ENCODE measurements at regions not wholly inside any gene's neighbourhood (a gene's known extent, or its start where the extent isn't known, plus 50 kb on each side); places are given as distances from the start of the nearest gene placed in this dataset.
"Not testable (repeated sequence)": the region's sequence is repeated elsewhere in the genome, so short reads cannot be mapped to it uniquely, and the experiment has no call there.

DNA sequence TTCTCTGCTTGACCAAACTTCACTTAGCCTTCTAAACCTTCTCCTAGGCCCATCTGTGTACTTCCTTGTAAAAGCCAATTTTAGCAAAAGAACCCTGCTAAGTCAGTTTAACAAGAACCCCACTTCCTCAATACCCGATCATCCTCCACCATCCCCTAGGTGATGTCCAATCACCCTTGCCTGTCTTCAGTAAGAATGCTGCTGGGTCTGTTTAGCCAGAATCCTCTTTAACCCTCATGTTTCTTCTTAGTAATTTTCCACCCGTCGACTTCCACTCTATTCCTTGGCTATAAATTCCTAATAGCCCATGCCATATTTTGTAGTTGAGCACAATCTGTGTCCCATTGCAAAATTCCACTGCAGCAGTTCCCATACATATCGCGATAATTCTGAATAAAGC lies 780.0 kb upstream of the RAB6C start:
- ChIA-PET CTCF (no interaction called here), POLR2A (no interaction called here)
- Mint-ChIP-seq H3K27me3 (no peaks in the 10 kb centered on the region), H3K4me1 (no peaks in the 10 kb centered on the region), H3K27ac (no peak overlapping the region), H3K4me3 (no peak overlapping the region), H3K36me3 (ENCODE audit: low read depth) (no peaks in the 10 kb centered on the region), H3K9me3 (no peaks in the 10 kb centered on the region)
- no peak for DNase-seq

DNA sequence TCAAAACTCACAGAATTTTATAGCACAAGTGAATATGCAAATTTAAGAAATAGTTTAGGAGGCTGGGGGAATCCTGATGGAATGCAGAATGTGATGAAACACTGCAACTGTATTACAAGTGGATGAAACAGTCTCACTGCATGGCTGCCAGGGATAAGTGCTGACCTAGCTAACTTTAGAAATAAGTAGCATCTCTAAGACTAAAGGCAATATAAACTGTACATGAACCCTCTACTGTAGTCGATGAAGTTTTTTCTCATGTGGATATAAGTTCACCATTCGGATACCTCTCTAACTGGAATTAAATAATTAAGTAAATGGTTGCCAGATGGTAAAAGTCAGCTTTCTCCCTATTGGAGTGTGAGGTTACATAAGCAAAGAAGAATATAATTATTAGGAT lies 777.8 kb upstream of the RAB6C start:
- H3K36me3 Mint-ChIP-seq (ENCODE audit: low read depth), result no peaks in the 10 kb centered on the region
- no peak overlapping the region for H3K4me3 Mint-ChIP-seq
- peaks cover 4% of the 10 kb centered on the region for H3K9me3 Mint-ChIP-seq
- H3K4me1 Mint-ChIP-seq, result no peaks in the 10 kb centered on the region
- H3K27me3 Mint-ChIP-seq, result no peaks in the 10 kb centered on the region
- ChIA-PET CTCF (no interaction called here), POLR2A (no interaction called here)
- H3K27ac Mint-ChIP-seq, result no peak overlapping the region
- no peak for DNase-seq

DNA sequence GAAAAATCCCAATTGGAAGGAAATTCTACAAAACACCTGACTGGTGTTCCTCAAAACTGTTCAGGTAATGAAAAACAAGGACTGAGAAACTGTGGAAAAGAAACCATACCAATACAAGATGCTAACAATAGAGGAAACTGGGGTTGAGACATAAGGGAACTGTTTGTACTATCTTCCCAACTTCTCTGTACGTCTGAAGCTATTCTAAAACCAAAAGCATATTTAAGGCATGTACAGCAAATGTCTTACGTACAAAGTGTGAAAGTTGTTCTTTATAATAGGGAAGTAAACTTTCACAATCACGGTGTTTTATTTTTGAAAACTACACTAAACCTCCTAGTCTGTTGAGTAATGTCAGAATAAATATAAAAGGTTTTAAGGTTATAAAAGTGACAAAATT lies 776.1 kb upstream of the RAB6C start:
- H3K27ac Mint-ChIP-seq, result no peak overlapping the region
- ChIA-PET CTCF (no interaction called here), POLR2A (no interaction called here)
- no peaks in the 10 kb centered on the region for H3K27me3 Mint-ChIP-seq
- peaks cover 4% of the 10 kb centered on the region for H3K9me3 Mint-ChIP-seq
- H3K4me1 Mint-ChIP-seq, result no peaks in the 10 kb centered on the region
- DNase-seq, result no peak
- H3K4me3 Mint-ChIP-seq, result no peak overlapping the region
- no peaks in the 10 kb centered on the region for H3K36me3 Mint-ChIP-seq (ENCODE audit: low read depth)

DNA sequence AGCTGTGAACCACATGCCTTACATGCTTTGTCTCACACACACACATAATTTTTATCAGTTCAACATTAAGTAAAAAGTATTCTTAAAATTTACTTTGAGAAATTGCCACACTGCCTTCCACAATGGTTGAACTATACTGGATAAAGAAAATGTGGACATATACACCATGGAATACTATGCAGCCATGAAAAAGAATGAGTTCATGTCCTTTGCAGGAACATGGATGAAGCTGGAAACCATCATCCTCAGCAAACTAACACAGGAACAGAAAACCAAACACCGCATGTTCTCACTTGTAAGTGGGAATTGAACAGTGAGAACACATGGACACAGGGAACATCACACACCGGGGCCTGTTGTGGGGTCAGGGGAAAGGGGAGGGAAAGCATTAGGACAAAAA lies 774.9 kb upstream of the RAB6C start:
- POLR2A ChIA-PET, result not testable (repeated sequence)

DNA sequence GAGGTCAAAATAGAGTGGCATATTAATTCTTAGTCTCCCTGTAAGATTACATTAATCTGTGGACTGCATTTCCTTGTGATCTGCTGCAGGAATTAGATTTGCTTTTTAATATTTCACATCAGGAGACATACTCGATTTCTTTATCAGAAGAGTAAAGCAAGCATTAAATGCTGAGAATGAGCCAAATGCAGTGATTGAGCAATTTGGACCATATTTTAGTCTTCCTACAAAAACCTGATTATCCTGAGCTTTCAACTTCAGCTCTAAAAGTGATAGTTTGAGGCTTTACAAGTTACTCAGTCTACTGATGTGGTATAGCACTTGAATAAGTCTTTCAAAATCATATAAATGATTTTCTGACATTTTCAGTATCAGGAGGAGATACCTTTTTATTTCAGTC lies 774.3 kb upstream of the RAB6C start:
- Mint-ChIP-seq H3K36me3 (ENCODE audit: low read depth) (no peaks in the 10 kb centered on the region), H3K27me3 (no peaks in the 10 kb centered on the region), H3K4me3 (no peak overlapping the region), H3K9me3 (peaks cover 4% of the 10 kb centered on the region), H3K4me1 (no peaks in the 10 kb centered on the region), H3K27ac (no peak overlapping the region)
- POLR2A ChIA-PET, result no interaction called here
- no peak for DNase-seq
- CTCF ChIA-PET, result no interaction called here

More for the DNA sequence above, 774.9 kb upstream of the RAB6C start:
- H3K4me3 Mint-ChIP-seq; H3K4me1 Mint-ChIP-seq; H3K27me3 Mint-ChIP-seq; H3K27ac Mint-ChIP-seq; H3K36me3 Mint-ChIP-seq (ENCODE audit: low read depth); H3K9me3 Mint-ChIP-seq; CTCF ChIA-PET; DNase-seq: not testable (repeated sequence)

DNA sequence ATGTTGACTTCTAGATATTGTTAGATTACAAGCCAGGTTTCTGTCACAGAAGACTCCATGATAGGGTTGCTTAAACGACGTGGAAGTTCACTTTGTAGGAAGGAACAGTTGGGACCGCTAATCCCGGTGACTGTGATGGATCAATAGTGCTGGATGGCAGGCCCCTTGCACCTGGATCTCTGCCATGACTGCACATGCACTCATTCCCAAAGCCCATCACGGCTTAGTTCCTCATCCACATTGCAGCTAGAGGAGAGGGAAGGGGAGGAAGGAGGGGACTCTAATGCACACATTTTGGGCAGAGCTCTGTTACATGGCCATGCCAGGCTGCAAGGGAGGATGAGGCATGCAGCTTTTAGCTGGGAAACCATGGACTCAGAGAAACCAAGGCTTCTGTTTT lies 773.7 kb upstream of the RAB6C start:
- ChIA-PET CTCF (no interaction called here), POLR2A (no interaction called here)
- peaks cover 4% of the 10 kb centered on the region for H3K9me3 Mint-ChIP-seq
- no peak overlapping the region for H3K27ac Mint-ChIP-seq
- no peaks in the 10 kb centered on the region for H3K27me3 Mint-ChIP-seq
- no peaks in the 10 kb centered on the region for H3K4me1 Mint-ChIP-seq
- no peak overlapping the region for H3K4me3 Mint-ChIP-seq
- no peak for DNase-seq
- H3K36me3 Mint-ChIP-seq (ENCODE audit: low read depth), result no peaks in the 10 kb centered on the region

DNA sequence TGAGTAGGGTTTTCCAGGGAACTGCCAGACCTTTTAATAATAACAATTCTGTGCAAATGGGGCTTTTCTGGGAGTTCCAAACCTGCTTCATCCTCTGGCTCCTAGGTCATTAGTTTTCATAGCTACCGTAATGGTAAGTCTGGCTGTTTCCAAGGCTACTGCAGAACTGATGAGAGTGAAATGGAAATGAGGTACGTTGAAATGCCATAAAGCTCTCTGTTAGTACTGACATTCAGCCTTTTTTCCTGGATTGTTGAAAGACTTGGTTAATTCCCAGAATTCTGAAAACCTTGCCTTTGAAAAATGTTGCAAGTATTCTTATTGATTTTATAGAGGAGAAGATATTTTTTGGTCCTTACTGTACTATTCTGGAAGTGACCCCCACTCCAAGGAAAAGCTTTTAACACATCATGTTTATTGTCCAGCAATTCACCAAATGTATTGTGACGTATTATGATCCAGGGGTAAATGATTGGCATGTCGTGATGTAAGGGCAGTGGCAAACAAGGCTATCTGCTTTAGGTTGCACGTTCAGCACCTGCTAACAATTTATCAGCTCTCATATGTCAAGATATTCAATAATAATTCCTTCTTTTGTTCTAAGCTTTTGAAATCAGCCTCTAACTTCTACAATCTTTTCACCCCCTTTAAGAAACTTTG lies 767.0 kb upstream of the RAB6C start:
- Mint-ChIP-seq H3K27me3 (no peaks in the 10 kb centered on the region), H3K36me3 (ENCODE audit: low read depth) (no peaks in the 10 kb centered on the region), H3K27ac (no peak overlapping the region), H3K4me3 (no peak overlapping the region), H3K4me1 (no peaks in the 10 kb centered on the region), H3K9me3 (peaks cover 3% of the 10 kb centered on the region)
- POLR2A ChIA-PET, result no interaction called here
- no peak for DNase-seq
- CTCF ChIA-PET, result no interaction called here

DNA sequence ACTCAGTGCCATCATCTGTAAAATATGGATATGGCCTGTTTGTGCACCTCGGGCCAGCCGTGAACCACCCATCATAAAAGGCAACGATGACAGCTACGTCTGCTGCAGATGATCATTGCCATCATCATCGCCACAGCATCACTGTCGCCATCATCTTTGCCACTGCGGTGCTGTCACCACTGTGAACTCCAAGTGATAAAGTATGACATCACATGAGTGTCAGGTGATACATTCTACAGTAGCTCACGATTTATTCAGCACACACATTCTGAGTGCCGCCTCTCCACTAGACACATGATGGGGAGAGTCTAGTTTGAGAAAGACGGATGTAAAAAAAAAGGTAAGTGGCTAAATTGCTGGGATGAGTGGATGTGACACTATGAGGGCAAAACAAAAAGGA lies 755.4 kb upstream of the RAB6C start:
- CTCF ChIA-PET, result no interaction called here
- H3K27me3 Mint-ChIP-seq, result no peaks in the 10 kb centered on the region
- H3K4me1 Mint-ChIP-seq, result no peaks in the 10 kb centered on the region
- H3K27ac Mint-ChIP-seq, result no peak overlapping the region
- no peak for DNase-seq
- H3K9me3 Mint-ChIP-seq, result no peaks in the 10 kb centered on the region
- POLR2A ChIA-PET, result no interaction called here
- no peaks in the 10 kb centered on the region for H3K36me3 Mint-ChIP-seq (ENCODE audit: low read depth)
- H3K4me3 Mint-ChIP-seq, result no peak overlapping the region

DNA sequence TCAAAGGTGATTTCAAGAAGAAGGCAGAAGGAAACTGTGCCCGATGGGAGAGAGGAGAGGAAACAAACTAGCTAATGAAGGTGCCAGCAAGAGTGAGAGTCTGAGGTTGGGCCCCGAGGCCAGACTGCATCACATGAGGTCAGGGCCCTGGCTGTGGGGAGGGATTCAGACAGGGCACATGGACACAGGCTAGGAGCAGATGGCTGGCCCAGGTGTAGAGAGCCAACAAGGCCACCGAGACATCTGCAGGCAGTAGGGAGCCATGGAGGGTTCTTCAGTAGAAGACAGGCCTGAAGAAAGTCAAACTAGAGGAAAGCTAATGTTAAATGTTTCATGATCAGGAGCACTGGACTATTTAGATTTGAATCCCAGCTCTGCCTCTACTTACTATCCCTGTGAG lies 755.0 kb upstream of the RAB6C start:
- H3K9me3 Mint-ChIP-seq, result no peaks in the 10 kb centered on the region
- POLR2A ChIA-PET, result no interaction called here
- CTCF ChIA-PET, result no interaction called here
- H3K4me3 Mint-ChIP-seq, result no peak overlapping the region
- no peaks in the 10 kb centered on the region for H3K36me3 Mint-ChIP-seq (ENCODE audit: low read depth)
- no peak for DNase-seq
- H3K27ac Mint-ChIP-seq, result no peak overlapping the region
- H3K4me1 Mint-ChIP-seq, result no peaks in the 10 kb centered on the region
- H3K27me3 Mint-ChIP-seq, result no peaks in the 10 kb centered on the region

DNA sequence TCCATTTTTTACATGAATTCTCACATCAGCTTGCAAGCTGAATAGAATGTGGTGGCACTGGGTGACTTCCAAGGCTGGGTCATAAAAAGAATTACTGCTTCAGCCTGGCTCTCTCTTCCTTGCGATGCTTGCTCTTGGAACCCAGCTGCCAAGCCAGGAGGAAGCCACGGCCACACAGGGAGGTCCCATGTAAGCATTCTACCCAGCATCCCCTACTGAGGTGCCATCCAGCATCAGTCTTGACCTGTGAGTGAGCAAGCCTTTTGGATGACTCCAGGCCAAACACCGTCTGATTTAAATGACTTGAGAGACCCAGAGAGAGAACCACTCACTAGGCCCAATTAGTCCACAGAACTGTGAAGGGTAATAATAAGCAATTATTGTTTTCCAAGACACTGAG lies 750.3 kb upstream of the RAB6C start:
- Mint-ChIP-seq H3K4me3 (no peak overlapping the region), H3K27ac (no peak overlapping the region), H3K9me3 (no peaks in the 10 kb centered on the region), H3K27me3 (no peaks in the 10 kb centered on the region), H3K4me1 (no peaks in the 10 kb centered on the region), H3K36me3 (ENCODE audit: low read depth) (no peaks in the 10 kb centered on the region)
- ChIA-PET POLR2A (no interaction called here), CTCF (no interaction called here)
- DNase-seq, result no peak

DNA sequence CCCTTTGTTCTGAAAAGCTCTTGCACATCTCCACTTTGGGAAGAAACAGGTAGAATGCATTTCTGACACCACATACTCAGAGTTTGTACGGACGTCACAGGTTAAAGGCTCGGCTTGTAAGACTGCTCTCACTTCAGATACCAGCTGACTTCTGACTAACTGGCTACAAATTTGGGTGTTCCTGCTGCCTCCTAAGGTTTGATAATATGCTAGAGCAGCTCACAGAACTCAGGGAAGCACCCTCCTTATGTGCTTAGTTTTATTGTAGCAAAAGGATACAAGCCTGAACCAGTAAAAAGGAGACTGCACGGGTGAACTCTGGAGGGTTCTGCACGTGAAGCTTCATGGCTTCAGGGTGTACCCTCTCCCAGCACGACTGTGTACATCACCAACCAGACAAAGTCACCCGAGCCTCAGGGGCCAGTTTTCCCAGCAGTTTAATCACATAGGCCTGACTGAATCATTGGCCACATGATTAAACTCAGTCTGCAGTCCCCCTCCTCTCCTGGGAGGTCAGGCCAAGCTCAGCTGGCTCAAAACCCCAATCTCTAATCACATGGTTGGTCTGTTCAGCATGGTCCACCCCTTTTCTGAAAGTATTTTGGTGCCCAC lies 749.5 kb upstream of the RAB6C start:
- POLR2A ChIA-PET, result no interaction called here
- CTCF ChIA-PET, result interaction anchor here (0.6 kb wide), 1 partner anchor 151 kb away, joined by 6 read pairs; no protein-coding TSS in a partner anchor
- no peak for DNase-seq
- Mint-ChIP-seq H3K9me3 (no peaks in the 10 kb centered on the region), H3K36me3 (ENCODE audit: low read depth) (no peaks in the 10 kb centered on the region), H3K27ac (no peak overlapping the region), H3K4me1 (no peaks in the 10 kb centered on the region), H3K4me3 (no peak overlapping the region), H3K27me3 (no peaks in the 10 kb centered on the region)

DNA sequence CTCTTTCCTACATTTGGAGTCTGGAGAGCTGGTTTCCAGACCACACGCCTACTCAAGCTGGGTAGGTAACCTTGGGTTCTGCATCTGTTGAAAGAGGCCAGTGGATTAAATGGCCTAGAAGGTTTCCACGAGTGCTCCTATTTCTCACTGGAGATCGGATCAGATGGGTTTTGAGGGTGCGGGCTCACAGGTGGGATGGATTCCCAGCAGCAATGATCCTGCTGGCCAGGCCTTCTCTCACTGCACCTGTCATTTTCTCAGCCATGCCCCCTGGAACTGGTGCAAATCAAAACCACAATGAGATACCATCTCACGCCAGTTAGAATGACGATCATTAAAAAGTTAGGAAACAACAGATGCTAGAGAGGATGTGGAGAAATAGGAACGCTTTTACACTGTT lies 747.5 kb upstream of the RAB6C start:
- ChIA-PET CTCF (no interaction called here), POLR2A (no interaction called here)
- no peak for DNase-seq
- H3K4me1 Mint-ChIP-seq, result no peaks in the 10 kb centered on the region
- no peak overlapping the region for H3K27ac Mint-ChIP-seq
- H3K36me3 Mint-ChIP-seq (ENCODE audit: low read depth), result no peaks in the 10 kb centered on the region
- H3K9me3 Mint-ChIP-seq, result peaks cover 2% of the 10 kb centered on the region
- H3K4me3 Mint-ChIP-seq, result no peak overlapping the region
- no peaks in the 10 kb centered on the region for H3K27me3 Mint-ChIP-seq

DNA sequence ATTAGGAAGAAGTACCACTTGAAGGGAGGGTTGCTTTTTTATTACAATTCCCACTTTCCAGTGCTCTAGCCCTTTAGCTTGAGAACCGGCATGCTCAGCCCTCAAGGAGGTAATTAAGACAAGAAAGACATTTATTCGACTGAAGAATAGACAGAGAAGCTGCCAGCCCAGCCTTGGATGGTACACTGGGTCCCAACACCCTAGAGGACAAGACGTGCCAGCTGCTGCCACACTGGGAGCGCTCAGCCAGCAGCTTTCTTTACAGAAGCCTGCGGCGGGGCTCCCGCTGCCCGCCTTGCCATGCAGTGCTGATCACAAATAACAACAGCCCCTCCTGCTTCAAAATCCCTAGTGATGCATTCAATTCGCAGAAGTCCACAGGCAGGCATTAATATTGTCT lies 746.3 kb upstream of the RAB6C start:
- no peak for DNase-seq
- H3K36me3 Mint-ChIP-seq (ENCODE audit: low read depth), result no peaks in the 10 kb centered on the region
- CTCF ChIA-PET, result no interaction called here
- no peaks in the 10 kb centered on the region for H3K4me1 Mint-ChIP-seq
- POLR2A ChIA-PET, result no interaction called here
- H3K27me3 Mint-ChIP-seq, result no peaks in the 10 kb centered on the region
- H3K4me3 Mint-ChIP-seq, result no peak overlapping the region
- H3K27ac Mint-ChIP-seq, result no peak overlapping the region
- peaks cover 4% of the 10 kb centered on the region for H3K9me3 Mint-ChIP-seq

DNA sequence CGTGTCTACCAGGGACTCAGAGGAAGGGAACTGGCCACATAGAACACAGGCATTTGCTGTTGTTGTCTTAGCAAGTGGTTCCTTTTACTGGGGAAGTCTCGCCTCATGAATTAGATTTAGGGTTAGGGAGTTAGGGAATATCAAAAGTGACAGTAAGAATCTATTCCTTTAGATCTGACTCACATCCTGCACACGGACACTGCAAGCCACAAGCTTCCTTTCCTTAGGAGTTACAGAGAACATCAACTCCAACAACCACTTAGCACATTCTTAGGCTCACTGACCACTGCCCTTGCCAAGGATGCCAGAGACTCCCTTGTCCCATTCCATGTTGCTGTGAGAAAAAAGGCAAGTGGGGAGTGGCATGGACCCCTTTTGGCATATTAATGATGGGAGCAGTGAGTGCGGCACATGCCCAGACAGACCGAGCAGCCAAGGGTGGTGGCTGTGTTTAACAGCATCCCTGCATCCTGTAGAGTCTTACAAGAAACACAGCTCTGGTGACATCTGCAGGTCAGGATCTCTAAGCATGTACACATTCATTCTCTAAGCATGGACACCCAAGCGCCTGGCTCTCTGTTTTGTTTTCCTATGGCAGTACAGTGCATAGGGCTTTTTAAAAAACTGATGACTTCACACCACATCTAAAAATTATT lies 745.6 kb upstream of the RAB6C start:
- H3K27ac Mint-ChIP-seq, result no peak overlapping the region
- H3K27me3 Mint-ChIP-seq, result no peaks in the 10 kb centered on the region
- H3K4me3 Mint-ChIP-seq, result no peak overlapping the region
- no peaks in the 10 kb centered on the region for H3K4me1 Mint-ChIP-seq
- ChIA-PET CTCF (no interaction called here), POLR2A (no interaction called here)
- no peak for DNase-seq
- H3K36me3 Mint-ChIP-seq (ENCODE audit: low read depth), result no peaks in the 10 kb centered on the region
- H3K9me3 Mint-ChIP-seq, result peaks cover 4% of the 10 kb centered on the region

All from activated CD4-positive, alpha-beta memory T cell treated with anti-CD3 and anti-CD28 coated beads, Interleukin-2, amount 10 ng/mL, durations not matched to agents 7 days and 5 days (primary cell).